Memory B cell (primary cell): ENCODE measurements at regions not wholly inside any gene's neighbourhood (a gene's known extent, or its start where the extent isn't known, plus 50 kb on each side); places are given as distances from the start of the nearest gene placed in this dataset.

Experiments
- ATAC-seq: fragments of 150-1000 bp; cut with Tn5 transposase; 2 replicates; pipeline ENCODE4 v1.10.0; 2021; ENCODE audit warnings: low read depth, mild to moderate bottlenecking, moderate library complexity
- DNase-seq, 2 donors: peaks; one replicate each; pipeline ENCODE4 v3.0.0; 2022; ENCODE audit warnings: low spot score in 2 of 2
- H3K27ac Mint-ChIP-seq: one replicate; pipeline ENCODE4 v1.8.0; 2022; ENCODE audit warnings: mild to moderate bottlenecking, moderate library complexity, mixed read lengths
- H3K27me3 Mint-ChIP-seq: one replicate; pipeline ENCODE4 v1.8.0; 2022; ENCODE audit warnings: mixed read lengths
- H3K36me3 Mint-ChIP-seq: one replicate; pipeline ENCODE4 v1.8.0; 2022; ENCODE audit warnings: mild to moderate bottlenecking, mixed read lengths
- H3K4me1 Mint-ChIP-seq: one replicate; pipeline ENCODE4 v1.8.0; 2022; ENCODE audit warnings: mixed read lengths
- H3K4me3 Mint-ChIP-seq: one replicate; pipeline ENCODE4 v1.8.0; 2022; ENCODE audit warnings: mild to moderate bottlenecking, moderate library complexity, mixed read lengths
- H3K9me3 Mint-ChIP-seq: one replicate; pipeline ENCODE4 v1.8.0; 2022; ENCODE audit warnings: mixed read lengths

- no peak overlapping the region for H3K4me3 Mint-ChIP-seq
- H3K36me3 Mint-ChIP-seq = no peaks in the 10 kb centered on the region
- DNase-seq = no peak
- H3K27ac Mint-ChIP-seq = no peak overlapping the region
- ATAC-seq = no peak
- H3K9me3 Mint-ChIP-seq = peaks cover 4% of the 10 kb centered on the region
- no peaks in the 10 kb centered on the region for H3K27me3 Mint-ChIP-seq
- H3K4me1 Mint-ChIP-seq = no peaks in the 10 kb centered on the region
Observed at GRCh38 chr5:167831754-167832504, 459.5 kb upstream of the WWC1 start.

DNA sequence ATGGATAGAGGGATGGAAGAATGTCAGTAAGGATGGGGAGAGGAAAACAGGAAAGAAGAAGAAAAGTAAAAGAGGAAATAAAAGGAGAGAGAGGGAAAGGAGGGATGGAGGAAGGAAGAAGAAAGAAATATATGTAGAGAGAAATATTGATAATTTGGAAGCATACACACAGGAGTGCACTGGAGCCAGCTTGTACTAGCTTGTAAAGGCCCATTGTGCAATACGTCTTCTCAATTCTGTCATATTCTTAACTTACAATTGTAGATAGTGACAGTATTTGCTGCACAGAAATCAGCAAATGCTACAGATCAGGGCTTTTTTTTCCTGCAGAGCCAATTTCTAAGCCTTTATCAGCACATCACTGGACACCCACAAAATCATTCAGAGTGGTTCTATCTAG lies 458.8 kb upstream of the WWC1 start:
- Mint-ChIP-seq H3K27ac (no peak overlapping the region), H3K4me3 (no peak overlapping the region), H3K9me3 (peaks cover 4% of the 10 kb centered on the region), H3K27me3 (no peaks in the 10 kb centered on the region), H3K36me3 (no peaks in the 10 kb centered on the region), H3K4me1 (no peaks in the 10 kb centered on the region)
- DNase-seq (no peak), ATAC-seq (no peak)

GRCh38 chr5:167833456-167833855 lies 458.0 kb upstream of the WWC1 start:
- H3K4me3 Mint-ChIP-seq = no peak overlapping the region
- no peaks in the 10 kb centered on the region for H3K36me3 Mint-ChIP-seq
- DNase-seq (no peak), ATAC-seq (no peak)
- H3K27me3 Mint-ChIP-seq = no peaks in the 10 kb centered on the region
- no peaks in the 10 kb centered on the region for H3K4me1 Mint-ChIP-seq
- H3K27ac Mint-ChIP-seq = no peak overlapping the region
- H3K9me3 Mint-ChIP-seq = peaks cover 4% of the 10 kb centered on the region

- Mint-ChIP-seq H3K4me3 (no peak overlapping the region), H3K27ac (no peak overlapping the region), H3K4me1 (no peaks in the 10 kb centered on the region), H3K27me3 (no peaks in the 10 kb centered on the region), H3K36me3 (no peaks in the 10 kb centered on the region), H3K9me3 (peaks cover 4% of the 10 kb centered on the region)
- DNase-seq = no peak
- ATAC-seq = no peak
Observed at GRCh38 chr5:167835146-167835545, 456.3 kb upstream of the WWC1 start.

DNA sequence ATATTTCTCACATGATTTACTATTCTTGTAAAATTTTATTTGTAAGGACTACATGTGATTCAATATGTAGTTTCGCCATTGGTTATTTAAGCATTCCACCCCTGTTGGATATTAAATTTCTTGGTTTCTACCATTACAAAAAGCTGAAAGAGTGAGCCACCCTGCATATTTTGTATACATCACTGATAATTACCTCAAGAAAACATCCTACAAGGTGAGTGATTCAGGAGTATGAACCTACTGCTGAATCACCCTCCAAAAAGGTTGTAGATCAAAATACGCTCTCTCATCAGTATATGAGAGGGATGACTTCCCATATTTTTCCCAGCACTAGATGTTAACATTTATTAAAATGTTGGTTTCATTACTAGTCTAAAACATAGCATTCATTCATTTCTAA lies 454.3 kb upstream of the WWC1 start:
- no peak for ATAC-seq
- Mint-ChIP-seq H3K27ac (no peak overlapping the region), H3K9me3 (peaks cover 4% of the 10 kb centered on the region), H3K4me3 (no peak overlapping the region), H3K36me3 (no peaks in the 10 kb centered on the region), H3K27me3 (no peaks in the 10 kb centered on the region), H3K4me1 (no peaks in the 10 kb centered on the region)
- no peak for DNase-seq

- no peak for DNase-seq
- ATAC-seq = no peak
- no peaks in the 10 kb centered on the region for H3K27me3 Mint-ChIP-seq
Observed at GRCh38 chr5:167839065-167839464, 452.4 kb upstream of the WWC1 start.

GRCh38 chr5:167840527-167841130 lies 450.8 kb upstream of the WWC1 start:
- no peaks in the 10 kb centered on the region for H3K4me1 Mint-ChIP-seq
- H3K4me3 Mint-ChIP-seq = no peak overlapping the region
- H3K9me3 Mint-ChIP-seq = peaks cover 4% of the 10 kb centered on the region
- no peak overlapping the region for H3K27ac Mint-ChIP-seq
- H3K27me3 Mint-ChIP-seq = no peaks in the 10 kb centered on the region
- no peak for DNase-seq
- no peaks in the 10 kb centered on the region for H3K36me3 Mint-ChIP-seq
- ATAC-seq = no peak

More at GRCh38 chr5:167839065-167839464, 452.4 kb upstream of the WWC1 start:
- Mint-ChIP-seq H3K4me3 (no peak overlapping the region), H3K9me3 (peaks cover 1% of the 10 kb centered on the region), H3K4me1 (no peaks in the 10 kb centered on the region), H3K27ac (no peak overlapping the region), H3K36me3 (no peaks in the 10 kb centered on the region)

DNA sequence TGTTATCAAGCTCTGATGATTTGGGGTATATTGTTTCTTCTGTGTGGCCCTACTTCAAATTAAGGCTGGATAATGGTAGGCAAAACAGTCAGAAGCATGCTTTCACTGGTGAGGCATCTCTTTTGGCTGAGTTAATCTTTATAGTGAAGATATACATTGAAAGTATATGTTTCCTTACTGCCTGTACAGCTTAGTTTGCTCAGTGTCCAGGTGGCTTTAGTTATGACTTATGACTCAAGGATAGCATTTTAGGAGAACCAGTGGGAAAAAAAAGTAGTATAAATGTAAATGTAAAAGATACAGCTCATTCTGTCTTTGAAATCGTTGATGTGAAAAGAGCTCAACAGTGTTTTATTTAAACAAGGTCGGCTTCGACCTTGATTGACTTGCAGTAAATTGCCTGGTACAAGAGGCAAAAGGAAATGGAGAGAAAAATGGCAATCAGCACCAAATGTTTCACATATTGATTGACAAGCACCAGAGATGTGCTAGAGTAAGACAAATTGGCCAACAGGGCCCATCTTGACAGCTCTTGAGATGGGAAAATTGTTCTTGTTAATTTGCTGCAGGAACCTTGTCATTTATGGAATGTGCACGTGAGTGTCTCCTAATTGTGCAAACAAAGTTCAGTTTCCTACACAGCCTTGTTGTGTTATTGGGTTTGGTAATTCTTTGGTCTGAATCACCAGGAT lies 447.4 kb upstream of the WWC1 start:
- Mint-ChIP-seq H3K27ac (no peak overlapping the region), H3K36me3 (no peaks in the 10 kb centered on the region), H3K27me3 (no peaks in the 10 kb centered on the region), H3K4me3 (no peak overlapping the region), H3K4me1 (no peaks in the 10 kb centered on the region), H3K9me3 (peaks cover 4% of the 10 kb centered on the region)
- ATAC-seq (no peak), DNase-seq (no peak)

DNA sequence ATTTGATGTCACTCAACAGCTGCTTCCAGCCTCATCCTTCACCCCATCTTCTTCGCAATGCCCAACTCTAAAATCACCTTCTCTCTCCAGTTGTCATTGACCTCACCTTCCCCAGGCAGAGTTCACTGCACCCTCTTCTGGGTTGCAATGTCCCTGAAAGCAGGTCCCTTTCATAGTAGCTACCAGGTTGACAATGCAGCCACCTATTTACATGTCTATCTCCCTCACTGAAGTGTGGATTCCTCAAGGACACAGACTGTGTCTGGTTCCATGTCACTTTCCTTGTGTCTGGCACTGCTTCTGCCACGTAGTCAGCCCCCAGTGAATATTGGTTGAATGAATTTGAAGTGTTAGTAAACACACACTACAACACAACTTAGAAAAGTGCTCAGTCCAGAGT lies 445.5 kb upstream of the WWC1 start:
- Mint-ChIP-seq H3K36me3 (no peaks in the 10 kb centered on the region), H3K9me3 (peaks cover 4% of the 10 kb centered on the region), H3K27ac (no peak overlapping the region), H3K27me3 (no peaks in the 10 kb centered on the region), H3K4me1 (no peaks in the 10 kb centered on the region), H3K4me3 (no peak overlapping the region)
- ATAC-seq = no peak
- no peak for DNase-seq

GRCh38 chr5:167849874-167850273 lies 441.6 kb upstream of the WWC1 start:
- Mint-ChIP-seq H3K36me3 (no peaks in the 10 kb centered on the region), H3K4me1 (no peaks in the 10 kb centered on the region), H3K4me3 (no peak overlapping the region), H3K27me3 (no peaks in the 10 kb centered on the region), H3K27ac (no peak overlapping the region), H3K9me3 (peaks cover 5% of the 10 kb centered on the region)
- ATAC-seq (no peak), DNase-seq (no peak)

GRCh38 chr5:167850911-167851310 lies 440.5 kb upstream of the WWC1 start:
- Mint-ChIP-seq H3K36me3 (no peaks in the 10 kb centered on the region), H3K27ac (no peak overlapping the region), H3K9me3 (peaks cover 2% of the 10 kb centered on the region), H3K4me1 (no peaks in the 10 kb centered on the region), H3K27me3 (no peaks in the 10 kb centered on the region), H3K4me3 (no peak overlapping the region)
- DNase-seq = no peak
- ATAC-seq = no peak

- DNase-seq (no peak), ATAC-seq (no peak)
- Mint-ChIP-seq H3K27me3 (no peaks in the 10 kb centered on the region), H3K9me3 (peaks cover 2% of the 10 kb centered on the region), H3K36me3 (no peaks in the 10 kb centered on the region), H3K27ac (no peak overlapping the region), H3K4me1 (no peaks in the 10 kb centered on the region), H3K4me3 (no peak overlapping the region)
Observed at GRCh38 chr5:167851416-167851815, 440.0 kb upstream of the WWC1 start.

DNA sequence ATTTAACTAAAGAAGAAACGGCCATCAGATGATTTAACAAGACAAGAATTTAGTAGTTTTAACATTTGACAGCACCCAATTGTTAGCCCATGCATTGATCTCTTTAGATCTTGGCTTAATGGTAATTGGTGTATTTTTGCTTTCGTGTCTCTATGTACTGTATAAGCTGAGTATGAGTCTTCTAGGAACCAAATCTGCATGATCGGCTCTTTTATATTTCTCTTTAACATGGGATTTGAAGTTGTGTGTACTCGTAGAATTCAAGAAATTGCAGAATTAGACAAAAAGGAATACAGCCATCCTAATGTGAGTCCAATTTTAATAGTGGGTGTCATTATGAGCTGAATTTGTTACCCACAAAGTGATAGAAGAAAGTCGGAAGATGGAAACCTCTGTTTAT lies 438.9 kb upstream of the WWC1 start:
- Mint-ChIP-seq H3K9me3 (peaks cover 2% of the 10 kb centered on the region), H3K4me3 (no peak overlapping the region), H3K36me3 (no peaks in the 10 kb centered on the region), H3K27me3 (no peaks in the 10 kb centered on the region), H3K27ac (no peak overlapping the region), H3K4me1 (no peaks in the 10 kb centered on the region)
- ATAC-seq = no peak
- DNase-seq = no peak

DNA sequence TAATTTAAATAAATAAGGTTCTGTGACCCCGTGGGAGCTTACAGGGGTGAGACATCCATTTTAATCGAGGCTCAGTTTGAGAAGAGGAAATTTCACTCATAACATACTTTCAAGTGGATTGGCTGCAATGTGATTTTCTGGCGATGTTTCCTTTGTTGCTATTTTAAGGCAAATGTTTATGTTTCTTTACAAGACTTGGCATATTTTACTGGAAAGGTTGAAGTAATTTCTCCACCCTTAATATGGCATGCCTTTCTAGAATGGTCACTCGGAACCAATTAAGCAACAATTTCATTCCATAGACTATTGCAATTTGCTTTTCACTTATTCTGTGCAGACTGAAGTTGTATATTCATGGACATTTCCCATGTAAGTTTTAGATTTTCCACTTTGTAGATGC lies 438.0 kb upstream of the WWC1 start:
- Mint-ChIP-seq H3K9me3 (peaks cover 2% of the 10 kb centered on the region), H3K27ac (no peak overlapping the region), H3K27me3 (no peaks in the 10 kb centered on the region), H3K36me3 (no peaks in the 10 kb centered on the region), H3K4me1 (no peaks in the 10 kb centered on the region), H3K4me3 (no peak overlapping the region)
- ATAC-seq (no peak), DNase-seq (no peak)
